ENCODE measurements at regions not wholly inside any gene's neighbourhood (a gene's known extent, or its start where the extent isn't known, plus 50 kb on each side); places are given as distances from the start of the nearest gene placed in this dataset.
A peak's percentile ranks its signal among the peaks of the same experiment; 100 is the strongest.
"Not testable (repeated sequence)": the region's sequence is repeated elsewhere in the genome, so short reads cannot be mapped to it uniquely, and the experiment has no call there.

- DNase-seq (ENCODE audit: low spot score) = peak; percentile 32
These were observed 1093.1 kb downstream of the MRPL39 start for GRCh38 chr21:24514081-24514733.

GRCh38 chr21:24509131-24509530 lies 1098.2 kb downstream of the MRPL39 start:
- DNase-seq (ENCODE audit: low spot score) = no peak

- DNase-seq (ENCODE audit: low spot score) = no peak
These were observed 1120.3 kb downstream of the MRPL39 start for GRCh38 chr21:24486973-24487372.

- DNase-seq (ENCODE audit: low spot score) = not testable (repeated sequence)
These were observed 1123.9 kb downstream of the MRPL39 start for GRCh38 chr21:24483361-24483760.

- DNase-seq (ENCODE audit: low spot score) = no peak
These were observed 1136.4 kb downstream of the MRPL39 start for GRCh38 chr21:24470852-24471251.

- DNase-seq (ENCODE audit: low spot score) = no peak
These were observed 1150.9 kb downstream of the MRPL39 start for GRCh38 chr21:24456358-24456757.

GRCh38 chr21:24450119-24450518 lies 1157.2 kb downstream of the MRPL39 start:
- DNase-seq (ENCODE audit: low spot score) = no peak

GRCh38 chr21:24445517-24445916 lies 1161.8 kb downstream of the MRPL39 start:
- DNase-seq (ENCODE audit: low spot score) = no peak

- DNase-seq (ENCODE audit: low spot score) = no peak
These were observed 1162.5 kb downstream of the MRPL39 start for GRCh38 chr21:24444736-24445135.

- no peak for DNase-seq (ENCODE audit: low spot score)
These were observed 1171.0 kb downstream of the MRPL39 start for GRCh38 chr21:24436236-24436635.

GRCh38 chr21:24428591-24429199 lies 1178.6 kb downstream of the MRPL39 start:
- DNase-seq (ENCODE audit: low spot score) = no peak

GRCh38 chr21:24424776-24425175 lies 1182.5 kb downstream of the MRPL39 start:
- DNase-seq (ENCODE audit: low spot score) = no peak

- no peak for DNase-seq (ENCODE audit: low spot score)
These were observed 1183.7 kb downstream of the MRPL39 start for GRCh38 chr21:24423546-24423945.

GRCh38 chr21:24420689-24421088 lies 1186.6 kb downstream of the MRPL39 start:
- DNase-seq (ENCODE audit: low spot score) = no peak

- DNase-seq (ENCODE audit: low spot score) = not testable (repeated sequence)
These were observed 1187.6 kb downstream of the MRPL39 start for GRCh38 chr21:24419641-24420040.

GRCh38 chr21:24418671-24419070 lies 1188.6 kb downstream of the MRPL39 start:
- no peak for DNase-seq (ENCODE audit: low spot score)

- no peak for DNase-seq (ENCODE audit: low spot score)
These were observed 1195.9 kb downstream of the MRPL39 start for GRCh38 chr21:24411429-24411828.

GRCh38 chr21:24403221-24403620 lies 1204.1 kb downstream of the MRPL39 start:
- DNase-seq (ENCODE audit: low spot score) = no peak

- peak; percentile 7 for DNase-seq (ENCODE audit: low spot score)
These were observed 1211.9 kb downstream of the MRPL39 start for GRCh38 chr21:24395320-24395923.

GRCh38 chr21:24375201-24375600 lies 1232.1 kb downstream of the MRPL39 start:
- no peak for DNase-seq (ENCODE audit: low spot score)

GRCh38 chr21:24372506-24372905 lies 1234.8 kb downstream of the MRPL39 start:
- DNase-seq (ENCODE audit: low spot score) = no peak

- DNase-seq (ENCODE audit: low spot score) = no peak
These were observed 1237.5 kb downstream of the MRPL39 start for GRCh38 chr21:24369746-24370145.

GRCh38 chr21:24369278-24369677 lies 1238.0 kb downstream of the MRPL39 start:
- DNase-seq (ENCODE audit: low spot score) = no peak

GRCh38 chr21:24367936-24368335 lies 1239.3 kb downstream of the MRPL39 start:
- no peak for DNase-seq (ENCODE audit: low spot score)
